ENCODE measurements at regions not wholly inside any gene's neighbourhood (a gene's known extent, or its start where the extent isn't known, plus 50 kb on each side); places are given as distances from the start of the nearest gene placed in this dataset.

- no peak for TF ChIP-seq CTCF (IDR thresholded peaks at IDR 0.05)
- no peak for TF ChIP-seq POLR2A (IDR thresholded peaks at IDR 0.05)
Measured at GRCh38 chr13:22099585-22099984, 428.7 kb downstream of the FGF9 start.
